H1 (cell line): ENCODE measurements at regions not wholly inside any gene's neighbourhood (a gene's known extent, or its start where the extent isn't known, plus 50 kb on each side); places are given as distances from the start of the nearest gene placed in this dataset.

Experiments used
- CTCF ChIA-PET: fragments of 300-600 bp; sonication (Branson Sonifier 250); formaldehyde crosslinking; loops from one replicate; lab custom pipeline; 2021; ENCODE audit not compliant: partially characterized antibody; lab: Charles Lee
- POLR2A ChIA-PET: fragments of 300-600 bp; sonication (Branson Sonifier 250); formaldehyde crosslinking; loops from one replicate; lab custom pipeline; 2021; ENCODE audit warnings: inconsistent platforms; ENCODE audit not compliant: partially characterized antibody; lab: Charles Lee
- DNase-seq, 2 experiments: peaks; one replicate each; pipeline versions ENCODE4 v3.0.0 to v3.0.0-alpha.2; 2010 to 2022; ENCODE audit warnings: low spot score in 2 of 2, low read depth in 1 of 2, mixed read lengths in 1 of 2
- FAIRE-seq: peaks from 2 replicates; lab custom pipeline; 2011; peaks lifted over from hg19 to GRCh38; lab: Jason Lieb, UNC
- H2AFZ ChIP-seq: 2 replicates; pipeline ENCODE4 v1.8.1; 2012; ENCODE audit warnings: low read length, inconsistent platforms
- H2AK5ac ChIP-seq: 2 replicates; pipeline ENCODE4 v1.6.1; 2013; ENCODE audit warnings: low read depth, low read length
- H2BK120ac ChIP-seq: replicated peaks from 2 replicates; pipeline ENCODE3; 2013; ENCODE audit warnings: low read depth, low read length, inconsistent platforms
- H2BK12ac ChIP-seq: 2 replicates; pipeline ENCODE4 v1.6.1; 2013; ENCODE audit warnings: low read depth, low read length
- H2BK15ac ChIP-seq: 2 replicates; pipeline ENCODE4 v1.6.1; 2013; ENCODE audit warnings: low read length
- H2BK20ac ChIP-seq: 2 replicates; pipeline ENCODE4 v1.6.1; 2013; ENCODE audit warnings: low read length
- H2BK5ac ChIP-seq: 2 replicates; pipeline ENCODE4 v1.6.1; 2013; ENCODE audit warnings: low read depth, low read length
- H3K14ac ChIP-seq: 2 replicates; pipeline ENCODE4 v1.6.1; 2013; ENCODE audit warnings: inconsistent platforms; ENCODE audit not compliant: insufficient read length
- H3K18ac ChIP-seq: 2 replicates; pipeline ENCODE4 v1.6.1; 2013; ENCODE audit warnings: low read length; ENCODE audit errors: extremely low read depth
- H3K23ac ChIP-seq: 2 replicates; pipeline ENCODE4 v1.6.1; 2013; ENCODE audit warnings: inconsistent platforms; ENCODE audit not compliant: insufficient read length
- H3K23me2 ChIP-seq: 2 replicates; pipeline ENCODE4 v1.6.1; 2013; ENCODE audit warnings: low read depth, low read length
- H3K27ac ChIP-seq: 2 replicates; pipeline ENCODE4 v1.6.1; 2011; ENCODE audit warnings: low read depth, low read length, inconsistent platforms
- H3K27me3 ChIP-seq, 4 experiments: replicated peaks in 1 of 4; 1 replicate in 1 of 4; 2 replicates in 3 of 4; pipeline versions ENCODE4 v1.6.1 to v1.8.1; 2011 to 2013; ENCODE audit warnings: low read length in 3 of 4, mild to moderate bottlenecking in 3 of 4, inconsistent platforms in 2 of 4, mixed read lengths in 2 of 4, moderate library complexity in 1 of 4; ENCODE audit not compliant: control insufficient read depth in 3 of 4, insufficient read depth in 3 of 4; ENCODE audit errors: extremely low read depth in 1 of 4
- H3K36me3 ChIP-seq, 4 experiments: 2 replicates each; pipeline versions ENCODE4 v1.6.1 to v1.8.1; 2011 to 2013; ENCODE audit warnings: mild to moderate bottlenecking in 4 of 4, low read length in 3 of 4, moderate library complexity in 2 of 4, control low read depth in 1 of 4, inconsistent platforms in 1 of 4; ENCODE audit not compliant: insufficient read depth in 4 of 4, control insufficient read depth in 2 of 4
- H3K4ac ChIP-seq: replicated peaks from 2 replicates; pipeline ENCODE3; 2013; ENCODE audit warnings: low read length, low read depth, mixed read lengths, inconsistent platforms; ENCODE audit not compliant: insufficient read length
- H3K4me1 ChIP-seq, 4 experiments: replicated peaks in 1 of 4; 1 replicate in 1 of 4; 2 replicates in 3 of 4; pipeline versions ENCODE4 v1.6.1 to v1.8.1; 2011 to 2013; ENCODE audit warnings: low read length in 3 of 4, inconsistent platforms in 2 of 4, mixed read lengths in 1 of 4; ENCODE audit not compliant: insufficient read depth in 4 of 4, control insufficient read depth in 3 of 4
- H3K4me2 ChIP-seq, 2 experiments: 2 replicates each; pipeline versions ENCODE4 v1.6.1 to v1.8.1; 2011 to 2013; ENCODE audit warnings: low read depth in 2 of 2, low read length in 2 of 2, control low read depth in 1 of 2, inconsistent platforms in 1 of 2, mild to moderate bottlenecking in 1 of 2; ENCODE audit not compliant: insufficient read depth in 1 of 2
- H3K4me3 ChIP-seq, 4 experiments: fragments of 200-600, 300-600 bp in 1 of 4; sonication (generic), shearing (Covaris generic), sonication (Bioruptor Twin) in 1 of 4; 2 replicates each; pipeline versions ENCODE4 v1.5.1 to v1.8.1; 2011 to 2016; ENCODE audit warnings: low read length in 4 of 4, low read depth in 3 of 4, control low read depth in 2 of 4, inconsistent platforms in 2 of 4, mild to moderate bottlenecking in 2 of 4, mixed read lengths in 1 of 4, moderate library complexity in 1 of 4; ENCODE audit not compliant: insufficient read depth in 2 of 4; ENCODE audit errors: extremely low read depth in 1 of 4
- H3K56ac ChIP-seq: replicated peaks from 2 replicates; pipeline ENCODE3; 2013; ENCODE audit warnings: low read depth, mild to moderate bottlenecking, mixed read lengths, low read length, inconsistent platforms; ENCODE audit not compliant: insufficient read length
- H3K79me1 ChIP-seq: 2 replicates; pipeline ENCODE4 v1.6.1; 2013; ENCODE audit warnings: low read depth, low read length, control low read depth
- H3K79me2 ChIP-seq, 2 experiments: 2 replicates each; pipeline versions ENCODE4 v1.6.1 to v1.8.1; 2012 to 2013; ENCODE audit warnings: low read length in 2 of 2, mild to moderate bottlenecking in 2 of 2, inconsistent platforms in 1 of 2; ENCODE audit not compliant: insufficient read depth in 2 of 2, control insufficient read depth in 1 of 2
- H3K9ac ChIP-seq, 4 experiments: replicated peaks in 1 of 4; 1 replicate in 1 of 4; 2 replicates in 3 of 4; pipeline versions ENCODE4 v1.6.1 to v1.8.1; 2011 to 2013; ENCODE audit warnings: low read depth in 3 of 4, low read length in 3 of 4, control low read depth in 2 of 4, mild to moderate bottlenecking in 2 of 4, moderate library complexity in 2 of 4, inconsistent platforms in 1 of 4; ENCODE audit errors: extremely low read depth in 1 of 4
- H3K9me3 ChIP-seq, 2 experiments: 2 replicates each; pipeline versions ENCODE4 v1.6.1 to v1.8.1; 2012 to 2013; ENCODE audit warnings: mild to moderate bottlenecking in 2 of 2, moderate library complexity in 2 of 2, control low read depth in 1 of 2, inconsistent platforms in 1 of 2, low read depth in 1 of 2, low read length in 1 of 2, mixed read lengths in 1 of 2; ENCODE audit not compliant: insufficient read depth in 2 of 2
- H4K20me1 ChIP-seq, 2 experiments: replicated peaks in 1 of 2; 2 replicates each; pipeline versions ENCODE3 to v1.8.1; 2011 to 2013; ENCODE audit warnings: inconsistent platforms in 2 of 2, low read length in 2 of 2, mild to moderate bottlenecking in 1 of 2; ENCODE audit not compliant: insufficient read depth in 2 of 2, control insufficient read depth in 1 of 2
- H4K5ac ChIP-seq: 2 replicates; pipeline ENCODE4 v1.6.1; 2013; ENCODE audit warnings: low read length, low read depth, mixed read lengths, inconsistent platforms; ENCODE audit not compliant: insufficient read length
- H4K8ac ChIP-seq: 2 replicates; pipeline ENCODE4 v1.8.0; 2013; ENCODE audit warnings: mild to moderate bottlenecking, moderate library complexity, low read length, inconsistent platforms; ENCODE audit not compliant: insufficient read depth; ENCODE audit errors: extremely low read depth
- H4K91ac ChIP-seq: replicated peaks from 2 replicates; pipeline ENCODE3; 2013; ENCODE audit warnings: low read length, mixed read lengths, inconsistent platforms; ENCODE audit not compliant: insufficient read length
- BACH1 ChIP-seq: IDR thresholded peaks from 2 replicates; pipeline ENCODE4 v1.6.1; 2012; ENCODE audit warnings: low read length, improper control_type of control experiment
- EZH2 ChIP-seq: fragments of 200-600 bp; sonication (generic); IDR thresholded peaks from 2 replicates; pipeline ENCODE4 v1.7.1; 2012; ENCODE audit warnings: low read depth, mild to moderate bottlenecking, moderate library complexity, low read length, inconsistent platforms; ENCODE audit not compliant: severe bottlenecking
- HDAC6 ChIP-seq: IDR thresholded peaks from one replicate; pipeline ENCODE4 v1.7.1; 2012; ENCODE audit warnings: low read depth, mild to moderate bottlenecking, inconsistent platforms, low read length, moderate library complexity
- JUN ChIP-seq: IDR thresholded peaks from 2 replicates; pipeline ENCODE4 v1.6.1; 2011; ENCODE audit warnings: low read depth, mild to moderate bottlenecking, improper control_type of control experiment, low read length
- KDM5A ChIP-seq: fragments of 200-600 bp; IDR thresholded peaks from 2 replicates; pipeline ENCODE4 v1.7.1; 2012; ENCODE audit warnings: mild to moderate bottlenecking, low read length, inconsistent platforms, mixed read lengths
- PHF8 ChIP-seq: fragments of 200-600 bp; sonication (generic); conservative IDR thresholded peaks from 2 replicates; pipeline ENCODE4 v1.7.1; 2012; ENCODE audit warnings: low read depth, mild to moderate bottlenecking, inconsistent platforms, low read length, moderate library complexity
- POLR2A ChIP-seq, 2 experiments: IDR thresholded peaks; 1 replicate in 1 of 2; 2 replicates in 1 of 2; pipeline ENCODE4 v1.6.1; 2011; ENCODE audit warnings: low read depth in 2 of 2, low read length in 2 of 2, mild to moderate bottlenecking in 2 of 2; ENCODE audit errors: control extremely low read depth in 1 of 2
- RNF2 ChIP-seq: fragments of 200-900, 300-1000 bp; sonication (generic); IDR thresholded peaks from 2 replicates; pipeline ENCODE4 v1.7.1; 2016; ENCODE audit warnings: borderline replicate concordance, low read depth, mild to moderate bottlenecking, antibody characterized with exemption, low read length; ENCODE audit not compliant: poor library complexity, severe bottlenecking; ENCODE audit errors: missing control alignments
- RXRA ChIP-seq: IDR thresholded peaks from 2 replicates; pipeline ENCODE4 v1.6.1; 2011; ENCODE audit warnings: low read depth, mild to moderate bottlenecking, low read length, moderate library complexity; ENCODE audit not compliant: insufficient read depth
- SP2 ChIP-seq: IDR thresholded peaks from 2 replicates; pipeline ENCODE4 v1.6.1; 2012; ENCODE audit warnings: mild to moderate bottlenecking, low read length, inconsistent platforms
- SRF ChIP-seq: IDR thresholded peaks from 2 replicates; pipeline ENCODE4 v1.6.1; 2011; ENCODE audit warnings: mild to moderate bottlenecking, low read depth, low read length, moderate library complexity
- SUZ12 ChIP-seq: fragments of 200-600 bp; sonication (generic); IDR thresholded peaks from 2 replicates; pipeline ENCODE4 v1.6.1; 2012; ENCODE audit warnings: mild to moderate bottlenecking, inconsistent platforms, low read length, moderate library complexity, mixed read lengths
- YY1 ChIP-seq: IDR thresholded peaks from 2 replicates; pipeline ENCODE4 v1.6.1; 2011; ENCODE audit warnings: low read depth, mild to moderate bottlenecking, low read length
- ZNF274 ChIP-seq: IDR thresholded peaks from 2 replicates; pipeline ENCODE4 v1.7.0; 2012; ENCODE audit warnings: low read length, borderline replicate concordance; ENCODE audit errors: extremely low read depth
- WGBS, 2 experiments: shearing (Covaris generic) in 1 of 2; methylation state at CpG; one replicate each; pipeline versions ENCODE4 v1.1.6 to v1.1.7; 2013 to 2015; ENCODE audit warnings: low lambda C conversion rate in 2 of 2, mixed read lengths in 2 of 2, inconsistent platforms in 1 of 2, low coverage in 1 of 2, missing lambda C conversion rate in 1 of 2; ENCODE audit not compliant: insufficient replicate concordance in 2 of 2, insufficient coverage in 1 of 2, insufficient read length in 1 of 2; ENCODE audit errors: extremely low coverage in 1 of 2, missing lambda C conversion rate in 1 of 2; 5-methylcytosine and 5-hydroxymethylcytosine counted together

GRCh38 chr6:167712731-167713475 lies 113.8 kb upstream of the AFDN start:
- ChIA-PET POLR2A (no interaction called here), CTCF (no interaction called here)
- H2BK15ac ChIP-seq, result no peak overlapping the region
- H2AK5ac ChIP-seq, result no peak overlapping the region
- H3K23me2 ChIP-seq, result no peaks in the 10 kb centered on the region
- H3K4me3 ChIP-seq, result no peak overlapping the region
- no peak overlapping the region; the same call in 1 of the 2 replicates for H3K18ac ChIP-seq
- H3K56ac ChIP-seq, result no peak overlapping the region
- H2BK12ac ChIP-seq, result peak overlapping the region; percentile 75; the same call in 1 of the 2 replicates
- FAIRE-seq, result no peak
- H4K20me1 ChIP-seq, result no peaks in the 10 kb centered on the region
- H2AFZ ChIP-seq, result no peak overlapping the region
- H3K9ac ChIP-seq, result no peak overlapping the region
- no peak overlapping the region for H2BK20ac ChIP-seq
- no peaks in the 10 kb centered on the region; a peak in 1 of 7 replicates for H3K27me3 ChIP-seq
- 84% methylated on average over 18 of the region's 18 CpGs; no CpG with 5 or more reads in 1 of the 2 experiments for WGBS, 2 experiments
- H2BK5ac ChIP-seq, result no peak overlapping the region
- H3K4me2 ChIP-seq, result no peak overlapping the region
- H4K5ac ChIP-seq, result no peak overlapping the region
- no peak overlapping the region for H2BK120ac ChIP-seq
- no peak for DNase-seq
- H3K79me1 ChIP-seq, result no peaks in the 10 kb centered on the region
- no peaks in the 10 kb centered on the region for H3K79me2 ChIP-seq
- no peak overlapping the region for H3K14ac ChIP-seq
- no peak overlapping the region for H3K4ac ChIP-seq
- no peak overlapping the region for H3K23ac ChIP-seq
- no peak overlapping the region for H4K91ac ChIP-seq
- peaks cover 0 to 6% (median 2%) of the 10 kb centered on the region in 4 experiments; a peak in 3 of 7 replicates for H3K4me1 ChIP-seq
- H4K8ac ChIP-seq, result peak overlapping the region; percentile 83; the same call in 1 of the 2 replicates
- no peaks in the 10 kb centered on the region for H3K36me3 ChIP-seq
- H3K27ac ChIP-seq, result no peak overlapping the region
- no peaks in the 10 kb centered on the region for H3K9me3 ChIP-seq
- TF ChIP-seq SUZ12 (no peak), PHF8 (no peak), ZNF274 (no peak), YY1 (no peak), HDAC6 (no peak), POLR2A (IDR thresholded peaks at IDR 0.05; ENCODE audit: control extremely low read depth in 1 of 2, low read depth in 2 of 2, low read length in 2 of 2) (no peak), JUN (no peak), RXRA (no peak), KDM5A (no peak), EZH2 (no peak), SP2 (no peak), BACH1 (no peak), RNF2 (no peak), SRF (no peak)
